Right lobe of liver (tissue), 6 donors: ENCODE measurements at regions not wholly inside any gene's neighbourhood (a gene's known extent, or its start where the extent isn't known, plus 50 kb on each side); places are given as distances from the start of the nearest gene placed in this dataset.
"Not testable (repeated sequence)": the region's sequence is repeated elsewhere in the genome, so short reads cannot be mapped to it uniquely, and the experiment has no call there.

Source experiments
- ATAC-seq, 4 donors: fragments of 200-7000 bp; cut with Tn5 transposase; one replicate each; pipeline ENCODE4 v1.9.1; 2020; ENCODE audit warnings: mild to moderate bottlenecking in 4 of 4, moderate library complexity in 4 of 4
- DNase-seq, 3 donors: peaks; one replicate each; pipeline ENCODE4 v3.0.0-alpha.2; 2020
- H3K27ac ChIP-seq, 3 donors: fragments of 200-600 bp; one replicate each; pipeline ENCODE4 v1.8.0; 2022
- H3K27me3 ChIP-seq, 2 donors: fragments of 200-600 bp; one replicate each; pipeline ENCODE4 v1.8.0; 2022
- H3K36me3 ChIP-seq, 4 donors: fragments of 200-600 bp; sonication (generic) in 1 of 4; one replicate each; pipeline versions ENCODE4 v1.5.1 to v1.8.0; 2017 to 2022; ENCODE audit warnings: control low read depth in 1 of 4
- H3K4me1 ChIP-seq, 4 donors: fragments of 200-600 bp; sonication (generic) in 1 of 4; one replicate each; pipeline versions ENCODE4 v1.5.1 to v1.8.0; 2017 to 2022; ENCODE audit warnings: control low read depth in 1 of 4
- H3K4me3 ChIP-seq, 3 donors: fragments of 200-600 bp; one replicate each; pipeline ENCODE4 v1.8.0; 2022
- H3K9me3 ChIP-seq, 4 donors: fragments of 200-600 bp; sonication (generic) in 1 of 4; one replicate each; pipeline versions ENCODE4 v1.5.1 to v1.8.0; 2017 to 2022; ENCODE audit warnings: control low read depth in 1 of 4
- CTCF ChIP-seq, 4 donors: fragments of 200-600 bp in 3 of 4; fragments of 450-650 bp in 1 of 4; IDR thresholded peaks; one replicate each; pipeline versions ENCODE4 v1.5.1 to v1.8.0; 2016 to 2022; ENCODE audit warnings: antibody characterized with exemption in 4 of 4, mild to moderate bottlenecking in 2 of 4
- POLR2A ChIP-seq: fragments of 450-650 bp; IDR thresholded peaks from one replicate; pipeline ENCODE4 v1.6.1; 2017; ENCODE audit warnings: antibody characterized with exemption, mild to moderate bottlenecking
- WGBS: methylation state at CpG from one replicate; pipeline ENCODE4 v1.1.6; 2018; ENCODE audit warnings: low coverage, low lambda C conversion rate; ENCODE audit not compliant: insufficient coverage; ENCODE audit errors: missing lambda C conversion rate; 5-methylcytosine and 5-hydroxymethylcytosine counted together
- intact Hi-C, 2 donors: fragments of 100-400 bp; cut with DNase I; formaldehyde crosslinking; loops; one replicate each; pipeline versions ENCODE4 v1.11.2 to v1.14.1; 2022
- donor health status: DM: no; HTN: yes; CAD: no.
- donor health status: DM: no; HTN: no; CAD: no.
- donor health status: DM: no; HTN: no; CAD: no.
- donor health status: DM: no; HTN: yes; CAD: no.
- donor health status: DM: no; HTN: yes; CAD: no.

- Histone ChIP-seq H3K4me1 (no peaks in the 10 kb centered on the region), H3K27ac (no peak overlapping the region), H3K36me3 (no peaks in the 10 kb centered on the region), H3K4me3 (no peak overlapping the region), H3K9me3 (no peaks in the 10 kb centered on the region), H3K27me3 (no peaks in the 10 kb centered on the region)
- no peak for DNase-seq
- intact Hi-C loops = no loop called here
- ATAC-seq = no peak
- WGBS = 65% methylated on average over 5 of the region's 6 CpGs
- TF ChIP-seq CTCF (IDR thresholded peaks at IDR 0.05) = no peak
- TF ChIP-seq POLR2A = no peak
These were observed 147.8 kb upstream of the FOXD4L5 start for GRCh38 chr9:65432722-65433323.

- H3K4me1 ChIP-seq = no peaks in the 10 kb centered on the region
- ATAC-seq (no peak), DNase-seq (no peak)
- H3K9me3 ChIP-seq = no peaks in the 10 kb centered on the region
- no peaks in the 10 kb centered on the region for H3K27me3 ChIP-seq
- no peak overlapping the region for H3K27ac ChIP-seq
- no CpG with 5 or more reads among the region's 2 CpGs for WGBS
- intact Hi-C loops = no loop called here
- TF ChIP-seq POLR2A (no peak), CTCF (IDR thresholded peaks at IDR 0.05) (no peak)
- no peak overlapping the region for H3K4me3 ChIP-seq
- H3K36me3 ChIP-seq = no peaks in the 10 kb centered on the region
These were observed 147.0 kb upstream of the FOXD4L5 start for GRCh38 chr9:65432051-65432450.

- TF ChIP-seq CTCF (IDR thresholded peaks at IDR 0.05) = no peak
- no peak for TF ChIP-seq POLR2A
- H3K9me3 ChIP-seq = no peaks in the 10 kb centered on the region
- DNase-seq (no peak), ATAC-seq (no peak)
- WGBS = no CpG with 5 or more reads among the region's 7 CpGs
- intact Hi-C loops = no loop called here
- no peak overlapping the region for H3K27ac ChIP-seq
- no peaks in the 10 kb centered on the region for H3K36me3 ChIP-seq
- H3K4me3 ChIP-seq = no peak overlapping the region
- no peaks in the 10 kb centered on the region for H3K4me1 ChIP-seq
- H3K27me3 ChIP-seq = no peaks in the 10 kb centered on the region
These were observed 145.2 kb upstream of the FOXD4L5 start for GRCh38 chr9:65430221-65430620.

GRCh38 chr9:65427361-65427760 lies 142.4 kb upstream of the FOXD4L5 start:
- DNase-seq, intact Hi-C loops, H3K9me3 ChIP-seq, H3K27ac ChIP-seq, H3K4me1 ChIP-seq, ATAC-seq, H3K36me3 ChIP-seq, H3K4me3 ChIP-seq, H3K27me3 ChIP-seq: not testable (repeated sequence)
- WGBS = 29% methylated on average over 1 of the region's 4 CpGs

- H3K4me1 ChIP-seq, intact Hi-C loops, H3K27ac ChIP-seq, H3K9me3 ChIP-seq, H3K4me3 ChIP-seq, ATAC-seq, DNase-seq, H3K36me3 ChIP-seq, H3K27me3 ChIP-seq: not testable (repeated sequence)
- WGBS = 93% methylated on average over 2 of the region's 10 CpGs
These were observed 141.8 kb upstream of the FOXD4L5 start for GRCh38 chr9:65426813-65427212.

- Histone ChIP-seq H3K36me3 (no peaks in the 10 kb centered on the region), H3K9me3 (no peaks in the 10 kb centered on the region), H3K4me3 (no peak overlapping the region), H3K4me1 (no peaks in the 10 kb centered on the region), H3K27ac (no peak overlapping the region), H3K27me3 (no peaks in the 10 kb centered on the region)
- TF ChIP-seq POLR2A (no peak), CTCF (IDR thresholded peaks at IDR 0.05) (no peak)
- DNase-seq (no peak), ATAC-seq (no peak)
- WGBS = no CpG with 5 or more reads among the region's 8 CpGs
- intact Hi-C loops = no loop called here
These were observed 141.2 kb upstream of the FOXD4L5 start for GRCh38 chr9:65426231-65426630.

- H3K9me3 ChIP-seq, H3K36me3 ChIP-seq, H3K4me1 ChIP-seq, DNase-seq, intact Hi-C loops, H3K27ac ChIP-seq, H3K4me3 ChIP-seq, H3K27me3 ChIP-seq, ATAC-seq: not testable (repeated sequence)
- WGBS = 40% methylated on average over 5 of the region's 5 CpGs
These were observed 140.2 kb upstream of the FOXD4L5 start for GRCh38 chr9:65425183-65425582.

GRCh38 chr9:65424437-65424984 lies 139.5 kb upstream of the FOXD4L5 start:
- H3K4me1 ChIP-seq, H3K9me3 ChIP-seq, H3K27ac ChIP-seq, intact Hi-C loops, DNase-seq, H3K36me3 ChIP-seq, H3K4me3 ChIP-seq, H3K27me3 ChIP-seq: not testable (repeated sequence)
- ATAC-seq = peak in 1 of 4 donors; percentile 8
- WGBS = 33% methylated on average over 1 of the region's 8 CpGs
